Right atrium auricular region (tissue), 2 donors: ENCODE measurements at regions not wholly inside any gene's neighbourhood (a gene's known extent, or its start where the extent isn't known, plus 50 kb on each side); places are given as distances from the start of the nearest gene placed in this dataset.

Experiments
- DNase-seq: peaks from one replicate; pipeline ENCODE4 v3.0.0-alpha.2; 2019; ENCODE audit warnings: low spot score
- H3K27ac ChIP-seq, 2 donors: fragments of 200-600 bp; sonication (generic); 1 replicate in 1 of 2; 2 replicates in 1 of 2; pipeline ENCODE4 v1.5.1; 2016 to 2019
- H3K27me3 ChIP-seq, 2 donors: fragments of 200-600 bp; sonication (generic); one replicate each; pipeline versions ENCODE4 v1.5.1 to v1.6.0; 2017 to 2019
- H3K36me3 ChIP-seq: fragments of 200-600 bp; sonication (generic); one replicate; pipeline ENCODE4 v1.5.1; 2016
- H3K4me1 ChIP-seq, 2 donors: fragments of 200-600 bp; sonication (generic); one replicate each; pipeline versions ENCODE4 v1.5.1 to v1.6.0; 2017 to 2019
- H3K4me3 ChIP-seq, 2 donors: fragments of 200-600 bp; sonication (generic); 1 replicate in 1 of 2; 2 replicates in 1 of 2; pipeline ENCODE4 v1.5.1; 2017 to 2019; ENCODE audit warnings: mild to moderate bottlenecking in 1 of 2, moderate library complexity in 1 of 2
- H3K9me3 ChIP-seq, 2 donors: fragments of 200-600 bp; sonication (generic); one replicate each; pipeline ENCODE4 v1.5.1; 2019
- TF ChIP-seq, protein P1 (sequence below), 2 donors: fragments of 200-600 bp; sonication (generic); IDR thresholded peaks; one replicate each; pipeline ENCODE4 v1.5.1; 2019; ENCODE audit warnings: antibody characterized with exemption in 2 of 2

DNA sequence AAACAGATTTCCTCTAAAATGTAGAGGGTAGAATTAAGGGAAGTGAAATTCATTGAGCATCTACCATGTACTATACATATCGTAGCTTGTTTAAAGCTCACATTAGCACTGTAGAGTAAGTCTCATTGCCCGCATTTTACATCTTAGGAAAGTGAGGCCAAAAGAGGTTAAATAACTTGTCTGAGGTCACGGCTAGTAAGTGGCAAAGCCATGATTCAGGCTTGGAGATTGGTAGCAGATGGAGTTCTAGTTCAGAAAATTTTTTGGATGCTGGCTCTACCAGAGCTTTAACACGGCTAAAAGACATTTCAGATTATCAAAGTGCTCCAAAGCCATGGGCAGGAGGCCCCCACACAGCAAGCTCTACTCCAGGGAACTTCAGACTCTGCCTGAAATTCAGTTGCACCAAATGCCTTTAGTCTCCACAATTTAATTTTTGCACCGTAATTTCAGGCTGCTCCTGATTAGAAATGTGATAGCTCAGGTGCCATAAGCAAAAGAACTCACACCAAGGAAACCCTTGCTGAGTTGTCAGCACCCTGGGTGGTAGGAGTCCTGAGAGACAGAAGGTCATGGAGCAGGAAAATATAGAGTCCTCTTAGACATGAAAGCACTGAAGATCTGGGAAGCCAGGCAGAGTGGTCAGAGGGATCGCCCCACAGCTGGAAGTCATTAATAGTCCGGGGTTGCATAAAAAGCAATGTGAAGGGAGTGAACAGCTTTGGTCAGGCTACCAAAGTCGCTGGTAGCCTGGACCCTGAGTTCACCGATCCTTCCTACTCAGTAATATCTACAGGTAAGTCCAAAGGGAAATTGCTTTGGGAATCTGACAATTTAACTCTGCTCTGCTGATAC, 55.2 kb upstream of the ASIP start:
- TF ChIP-seq, protein P1, sequence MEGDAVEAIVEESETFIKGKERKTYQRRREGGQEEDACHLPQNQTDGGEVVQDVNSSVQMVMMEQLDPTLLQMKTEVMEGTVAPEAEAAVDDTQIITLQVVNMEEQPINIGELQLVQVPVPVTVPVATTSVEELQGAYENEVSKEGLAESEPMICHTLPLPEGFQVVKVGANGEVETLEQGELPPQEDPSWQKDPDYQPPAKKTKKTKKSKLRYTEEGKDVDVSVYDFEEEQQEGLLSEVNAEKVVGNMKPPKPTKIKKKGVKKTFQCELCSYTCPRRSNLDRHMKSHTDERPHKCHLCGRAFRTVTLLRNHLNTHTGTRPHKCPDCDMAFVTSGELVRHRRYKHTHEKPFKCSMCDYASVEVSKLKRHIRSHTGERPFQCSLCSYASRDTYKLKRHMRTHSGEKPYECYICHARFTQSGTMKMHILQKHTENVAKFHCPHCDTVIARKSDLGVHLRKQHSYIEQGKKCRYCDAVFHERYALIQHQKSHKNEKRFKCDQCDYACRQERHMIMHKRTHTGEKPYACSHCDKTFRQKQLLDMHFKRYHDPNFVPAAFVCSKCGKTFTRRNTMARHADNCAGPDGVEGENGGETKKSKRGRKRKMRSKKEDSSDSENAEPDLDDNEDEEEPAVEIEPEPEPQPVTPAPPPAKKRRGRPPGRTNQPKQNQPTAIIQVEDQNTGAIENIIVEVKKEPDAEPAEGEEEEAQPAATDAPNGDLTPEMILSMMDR (IDR thresholded peaks at IDR 0.05): no peak
- H3K4me1 ChIP-seq: no peaks in the 10 kb centered on the region
- no peaks in the 10 kb centered on the region for H3K9me3 ChIP-seq
- no peak overlapping the region for H3K4me3 ChIP-seq
- H3K36me3 ChIP-seq: no peaks in the 10 kb centered on the region
- DNase-seq: no peak
- no peak overlapping the region for H3K27ac ChIP-seq
- no peaks in the 10 kb centered on the region for H3K27me3 ChIP-seq

DNA sequence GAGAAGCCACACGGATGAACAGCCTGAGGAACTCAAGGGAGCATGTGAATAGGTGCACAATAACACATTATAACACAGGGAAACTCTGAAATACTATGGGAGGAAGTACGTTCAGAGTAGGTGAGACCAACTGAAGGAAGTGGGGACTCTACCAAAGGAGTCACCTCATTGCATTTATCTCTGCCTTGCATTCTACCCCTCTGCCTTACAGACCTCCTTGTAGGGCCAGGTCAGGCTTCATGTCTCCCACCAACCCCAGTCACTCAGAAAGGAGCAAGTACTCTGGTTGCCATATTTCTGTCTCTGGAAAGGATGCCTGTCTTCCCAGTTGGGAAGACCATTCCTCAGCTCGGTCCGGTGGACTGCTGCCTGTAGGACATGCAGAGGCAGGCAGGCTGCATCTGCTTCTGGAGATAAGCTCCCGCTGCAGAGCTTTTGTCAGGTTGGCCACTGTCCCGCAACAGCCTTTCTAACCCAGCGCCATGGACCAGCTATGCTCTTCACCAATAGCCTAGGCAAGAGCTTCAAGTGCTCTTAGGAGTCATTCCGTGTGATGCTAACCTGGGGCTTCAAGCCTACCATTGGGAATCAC, 51.6 kb upstream of the ASIP start:
- DNase-seq: no peak
- H3K9me3 ChIP-seq: no peaks in the 10 kb centered on the region
- no peaks in the 10 kb centered on the region for H3K27me3 ChIP-seq
- no peaks in the 10 kb centered on the region for H3K4me1 ChIP-seq
- no peak overlapping the region for H3K4me3 ChIP-seq
- no peak overlapping the region for H3K27ac ChIP-seq
- TF ChIP-seq, protein P1 (IDR thresholded peaks at IDR 0.05): no peak
- H3K36me3 ChIP-seq: no peaks in the 10 kb centered on the region

DNA sequence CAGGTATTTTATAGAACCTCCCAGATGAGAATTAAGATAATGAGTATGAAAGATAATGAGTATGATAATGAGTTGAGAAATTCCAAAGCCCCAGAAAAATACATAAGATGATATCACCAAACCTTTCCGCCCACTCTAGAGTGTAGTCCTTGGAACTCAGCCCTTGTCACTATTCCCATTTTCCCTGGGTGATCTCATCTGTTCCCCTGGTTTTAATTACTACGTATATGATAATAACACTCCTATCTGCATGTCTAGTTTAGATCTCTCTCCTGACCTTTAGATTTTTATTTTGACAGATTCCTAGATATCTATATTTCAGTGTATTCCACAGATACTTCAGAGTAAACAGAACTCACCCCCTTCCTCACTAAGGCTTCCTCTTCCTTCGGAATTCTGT, 51.0 kb upstream of the ASIP start:
- Histone ChIP-seq H3K4me1 (no peaks in the 10 kb centered on the region), H3K4me3 (no peak overlapping the region), H3K27ac (no peak overlapping the region), H3K27me3 (no peaks in the 10 kb centered on the region), H3K9me3 (no peaks in the 10 kb centered on the region), H3K36me3 (no peaks in the 10 kb centered on the region)
- no peak for DNase-seq
- TF ChIP-seq, protein P1 (IDR thresholded peaks at IDR 0.05): no peak

DNA sequence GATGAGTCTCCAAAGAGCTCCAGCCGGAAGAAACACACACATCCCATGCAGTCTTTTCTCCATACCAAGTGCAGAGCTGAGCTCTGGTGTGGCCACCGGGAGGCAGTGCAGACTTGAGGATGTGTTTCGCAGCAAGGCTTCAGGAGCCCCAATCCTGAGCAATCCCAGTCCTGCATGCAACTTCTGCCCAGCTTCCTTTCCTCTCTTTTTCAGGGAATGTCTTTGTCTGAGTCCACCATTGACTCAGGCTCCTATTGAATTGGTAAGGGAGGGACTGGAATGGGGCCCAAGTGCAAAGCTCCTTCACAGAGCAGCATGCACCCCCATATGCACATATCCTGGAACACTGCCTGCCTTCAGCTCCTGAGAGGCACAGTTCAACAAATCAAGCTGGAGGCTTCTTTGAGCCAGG, 50.5 kb upstream of the ASIP start:
- DNase-seq: peak; percentile 74
- H3K4me3 ChIP-seq: no peak overlapping the region
- no peaks in the 10 kb centered on the region for H3K27me3 ChIP-seq
- H3K4me1 ChIP-seq: no peaks in the 10 kb centered on the region
- H3K36me3 ChIP-seq: no peaks in the 10 kb centered on the region
- H3K9me3 ChIP-seq: no peaks in the 10 kb centered on the region
- TF ChIP-seq, protein P1 (IDR thresholded peaks at IDR 0.05): peak; percentile 33 to 75
- no peak overlapping the region for H3K27ac ChIP-seq
